ENCODE measurements at regions not wholly inside any gene's neighbourhood (a gene's known extent, or its start where the extent isn't known, plus 50 kb on each side); places are given as distances from the start of the nearest gene placed in this dataset.

GRCh38 chrX:45972636-45973035, 572.6 kb downstream of the ZNF674 start:
- TF ChIP-seq CTCF (IDR thresholded peaks at IDR 0.05): no peak
- no peak for TF ChIP-seq POLR2A (IDR thresholded peaks at IDR 0.05)
- TF ChIP-seq POLR2AphosphoS5 (IDR thresholded peaks at IDR 0.05): no peak
- TF ChIP-seq EP300 (IDR thresholded peaks at IDR 0.05): no peak
